ENCODE measurements at regions not wholly inside any gene's neighbourhood (a gene's known extent, or its start where the extent isn't known, plus 50 kb on each side); places are given as distances from the start of the nearest gene placed in this dataset.

DNA sequence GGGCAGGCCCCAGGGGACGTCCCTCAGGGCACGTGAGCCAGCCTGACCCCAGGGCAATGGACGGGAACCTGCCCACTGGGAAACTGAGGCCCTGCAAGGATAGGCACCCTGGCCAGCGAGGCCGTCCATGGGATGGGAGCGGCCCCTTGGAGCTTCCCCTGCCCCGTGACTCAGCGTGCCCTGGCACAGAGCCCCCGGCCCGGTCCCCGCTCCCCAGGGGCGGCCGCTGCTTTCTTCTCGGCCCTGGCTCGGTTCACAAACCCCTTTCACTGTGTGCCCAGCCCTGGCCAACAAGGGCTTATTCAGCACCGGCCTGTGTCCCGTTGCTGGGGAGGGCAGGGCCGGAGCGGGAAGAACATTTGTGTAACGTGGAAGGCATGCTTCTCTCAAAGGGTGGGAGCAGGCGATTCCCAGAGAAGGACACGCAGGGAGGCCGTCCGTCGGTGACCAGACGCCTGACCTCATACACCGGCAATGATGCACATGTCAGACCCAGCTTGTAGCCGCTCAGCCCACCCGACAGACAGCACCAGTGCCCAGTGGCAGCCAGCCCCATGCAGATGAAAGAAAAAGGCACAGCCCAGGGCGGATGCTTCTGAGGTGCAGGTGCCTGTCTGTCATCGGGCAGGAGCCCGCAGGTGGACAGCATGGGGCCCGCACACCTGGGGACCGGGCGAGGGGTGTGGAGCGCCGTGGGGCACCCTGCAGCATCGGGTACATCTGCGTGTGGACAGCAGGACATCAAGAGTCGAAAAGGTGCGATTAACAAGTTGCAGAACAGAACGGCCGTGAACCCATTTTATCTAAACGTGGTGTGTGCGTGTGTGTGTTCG, 94.5 kb downstream of the PDGFA start:
- Histone ChIP-seq H3K4me3 (ENCODE audit: low read length) (no peak overlapping the region), H4K20me1 (ENCODE audit: insufficient read depth, low read depth, low read length) (no peaks in the 10 kb centered on the region), H3K4me2 (ENCODE audit: low read depth, low read length, poor library complexity, severe bottlenecking) (no peak overlapping the region), H3K79me2 (ENCODE audit: low read length) (no peaks in the 10 kb centered on the region), H3K9me2 (replicated peaks; ENCODE audit: insufficient read depth, low read length) (no peaks in the 10 kb centered on the region), H3K9ac (ENCODE audit: low read length) (no peak overlapping the region), H2AFZ (ENCODE audit: low read length) (no peak overlapping the region), H3K4me1 (ENCODE audit: low read length) (no peaks in the 10 kb centered on the region), H3K9me3 (ENCODE audit: low read length) (no peaks in the 10 kb centered on the region), H3K27ac (ENCODE audit: low read length) (no peak overlapping the region), H3K27me3 (ENCODE audit: low read length) (no peaks in the 10 kb centered on the region), H3K36me3 (ENCODE audit: insufficient read depth, low read length) (no peaks in the 10 kb centered on the region)
- no peak for DNase-seq

- DNase-seq = no peak
- H3K9ac ChIP-seq (ENCODE audit: low read length) = no peak overlapping the region
- no peak overlapping the region for H3K4me2 ChIP-seq (ENCODE audit: low read depth, low read length, poor library complexity, severe bottlenecking)
- no peaks in the 10 kb centered on the region for H3K4me1 ChIP-seq (ENCODE audit: low read length)
- H3K27ac ChIP-seq (ENCODE audit: low read length) = no peak overlapping the region
- no peaks in the 10 kb centered on the region for H3K79me2 ChIP-seq (ENCODE audit: low read length)
- H4K20me1 ChIP-seq (ENCODE audit: insufficient read depth, low read depth, low read length) = no peaks in the 10 kb centered on the region
- H3K36me3 ChIP-seq (ENCODE audit: insufficient read depth, low read length) = no peaks in the 10 kb centered on the region
- H3K9me3 ChIP-seq (ENCODE audit: low read length) = no peaks in the 10 kb centered on the region
- H3K27me3 ChIP-seq (ENCODE audit: low read length) = no peaks in the 10 kb centered on the region
- H3K9me2 ChIP-seq (replicated peaks; ENCODE audit: insufficient read depth, low read length) = no peaks in the 10 kb centered on the region
- no peak overlapping the region for H3K4me3 ChIP-seq (ENCODE audit: low read length)
- H2AFZ ChIP-seq (ENCODE audit: low read length) = no peak overlapping the region
Measured at GRCh38 chr7:425794-426188, 93.9 kb downstream of the PDGFA start.

- no peak overlapping the region for H3K4me3 ChIP-seq (ENCODE audit: low read length)
- no peak for DNase-seq
Measured at GRCh38 chr7:426510-426909, 93.1 kb downstream of the PDGFA start.

GRCh38 chr7:427506-428103, 92.0 kb downstream of the PDGFA start:
- Histone ChIP-seq H3K9me3 (ENCODE audit: low read length) (no peaks in the 10 kb centered on the region), H3K4me2 (ENCODE audit: low read depth, low read length, poor library complexity, severe bottlenecking) (no peak overlapping the region), H2AFZ (ENCODE audit: low read length) (no peak overlapping the region), H3K9me2 (replicated peaks; ENCODE audit: insufficient read depth, low read length) (no peaks in the 10 kb centered on the region), H3K27me3 (ENCODE audit: low read length) (no peaks in the 10 kb centered on the region), H3K9ac (ENCODE audit: low read length) (no peak overlapping the region), H4K20me1 (ENCODE audit: insufficient read depth, low read depth, low read length) (no peaks in the 10 kb centered on the region), H3K4me3 (ENCODE audit: low read length) (no peak overlapping the region), H3K4me1 (ENCODE audit: low read length) (no peaks in the 10 kb centered on the region), H3K27ac (ENCODE audit: low read length) (no peak overlapping the region), H3K79me2 (ENCODE audit: low read length) (no peaks in the 10 kb centered on the region), H3K36me3 (ENCODE audit: insufficient read depth, low read length) (no peaks in the 10 kb centered on the region)
- no peak for DNase-seq

More at GRCh38 chr7:426510-426909, 93.1 kb downstream of the PDGFA start:
- no peaks in the 10 kb centered on the region for H3K4me1 ChIP-seq (ENCODE audit: low read length)
- no peak overlapping the region for H3K27ac ChIP-seq (ENCODE audit: low read length)
- no peak overlapping the region for H2AFZ ChIP-seq (ENCODE audit: low read length)
- no peaks in the 10 kb centered on the region for H3K9me2 ChIP-seq (replicated peaks; ENCODE audit: insufficient read depth, low read length)
- H3K27me3 ChIP-seq (ENCODE audit: low read length) = no peaks in the 10 kb centered on the region
- H4K20me1 ChIP-seq (ENCODE audit: insufficient read depth, low read depth, low read length) = no peaks in the 10 kb centered on the region
- H3K9ac ChIP-seq (ENCODE audit: low read length) = no peak overlapping the region
- no peak overlapping the region for H3K4me2 ChIP-seq (ENCODE audit: low read depth, low read length, poor library complexity, severe bottlenecking)
- H3K9me3 ChIP-seq (ENCODE audit: low read length) = no peaks in the 10 kb centered on the region
- H3K36me3 ChIP-seq (ENCODE audit: insufficient read depth, low read length) = no peaks in the 10 kb centered on the region
- H3K79me2 ChIP-seq (ENCODE audit: low read length) = no peaks in the 10 kb centered on the region

GRCh38 chr7:428387-428786, 91.3 kb downstream of the PDGFA start:
- Histone ChIP-seq H3K9ac (ENCODE audit: low read length) (no peak overlapping the region), H3K4me3 (ENCODE audit: low read length) (no peak overlapping the region), H3K9me2 (replicated peaks; ENCODE audit: insufficient read depth, low read length) (no peaks in the 10 kb centered on the region), H3K27ac (ENCODE audit: low read length) (no peak overlapping the region), H3K9me3 (ENCODE audit: low read length) (no peaks in the 10 kb centered on the region), H3K27me3 (ENCODE audit: low read length) (no peaks in the 10 kb centered on the region), H4K20me1 (ENCODE audit: insufficient read depth, low read depth, low read length) (no peaks in the 10 kb centered on the region), H2AFZ (ENCODE audit: low read length) (no peak overlapping the region), H3K79me2 (ENCODE audit: low read length) (no peaks in the 10 kb centered on the region), H3K36me3 (ENCODE audit: insufficient read depth, low read length) (no peaks in the 10 kb centered on the region), H3K4me1 (ENCODE audit: low read length) (no peaks in the 10 kb centered on the region), H3K4me2 (ENCODE audit: low read depth, low read length, poor library complexity, severe bottlenecking) (no peak overlapping the region)
- DNase-seq = no peak

GRCh38 chr7:428927-429827, 90.5 kb downstream of the PDGFA start:
- Histone ChIP-seq H3K36me3 (ENCODE audit: insufficient read depth, low read length) (no peaks in the 10 kb centered on the region), H3K79me2 (ENCODE audit: low read length) (no peaks in the 10 kb centered on the region), H3K9ac (ENCODE audit: low read length) (no peak overlapping the region), H3K9me3 (ENCODE audit: low read length) (no peaks in the 10 kb centered on the region), H3K27me3 (ENCODE audit: low read length) (no peaks in the 10 kb centered on the region), H3K4me3 (ENCODE audit: low read length) (no peak overlapping the region), H2AFZ (ENCODE audit: low read length) (no peak overlapping the region), H3K4me1 (ENCODE audit: low read length) (no peaks in the 10 kb centered on the region), H3K9me2 (replicated peaks; ENCODE audit: insufficient read depth, low read length) (no peaks in the 10 kb centered on the region), H3K4me2 (ENCODE audit: low read depth, low read length, poor library complexity, severe bottlenecking) (no peak overlapping the region), H4K20me1 (ENCODE audit: insufficient read depth, low read depth, low read length) (no peaks in the 10 kb centered on the region), H3K27ac (ENCODE audit: low read length) (no peak overlapping the region)
- no peak for DNase-seq

- no peak overlapping the region for H3K4me3 ChIP-seq (ENCODE audit: low read length)
- H3K4me2 ChIP-seq (ENCODE audit: low read depth, low read length, poor library complexity, severe bottlenecking) = no peak overlapping the region
- no peak overlapping the region for H2AFZ ChIP-seq (ENCODE audit: low read length)
- H3K9ac ChIP-seq (ENCODE audit: low read length) = no peak overlapping the region
- H3K79me2 ChIP-seq (ENCODE audit: low read length) = no peaks in the 10 kb centered on the region
- no peaks in the 10 kb centered on the region for H3K36me3 ChIP-seq (ENCODE audit: insufficient read depth, low read length)
- H3K9me3 ChIP-seq (ENCODE audit: low read length) = no peaks in the 10 kb centered on the region
- no peaks in the 10 kb centered on the region for H3K9me2 ChIP-seq (replicated peaks; ENCODE audit: insufficient read depth, low read length)
- DNase-seq = no peak
- no peaks in the 10 kb centered on the region for H3K27me3 ChIP-seq (ENCODE audit: low read length)
- H3K27ac ChIP-seq (ENCODE audit: low read length) = no peak overlapping the region
- no peaks in the 10 kb centered on the region for H4K20me1 ChIP-seq (ENCODE audit: insufficient read depth, low read depth, low read length)
- no peaks in the 10 kb centered on the region for H3K4me1 ChIP-seq (ENCODE audit: low read length)
Measured at GRCh38 chr7:429828-430180, 89.8 kb downstream of the PDGFA start.

DNA sequence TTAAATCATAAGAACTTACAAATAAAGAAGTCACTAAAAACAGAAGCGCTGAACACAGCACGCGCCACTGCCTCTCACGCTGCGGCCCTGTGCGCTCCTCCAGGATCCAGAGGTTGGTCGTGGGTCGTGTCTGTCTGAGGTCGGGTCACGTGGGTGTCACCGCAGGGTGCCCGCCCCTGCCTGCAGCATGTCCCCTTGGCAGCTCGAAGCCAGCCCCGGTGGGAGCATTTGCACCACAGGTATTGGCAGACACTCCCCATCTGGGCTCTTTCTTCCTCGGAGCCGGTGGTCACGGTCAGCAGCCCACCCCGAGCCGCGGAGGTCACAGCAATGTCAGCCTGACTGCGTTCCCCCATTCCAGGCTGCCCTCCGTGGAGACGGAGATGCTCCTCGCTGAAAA, 88.6 kb downstream of the PDGFA start:
- Histone ChIP-seq H3K9ac (ENCODE audit: low read length) (no peak overlapping the region), H3K27me3 (ENCODE audit: low read length) (no peaks in the 10 kb centered on the region), H3K4me3 (ENCODE audit: low read length) (no peak overlapping the region), H3K9me3 (ENCODE audit: low read length) (no peaks in the 10 kb centered on the region), H2AFZ (ENCODE audit: low read length) (no peak overlapping the region), H3K36me3 (ENCODE audit: insufficient read depth, low read length) (no peaks in the 10 kb centered on the region), H3K79me2 (ENCODE audit: low read length) (no peaks in the 10 kb centered on the region), H3K4me1 (ENCODE audit: low read length) (no peaks in the 10 kb centered on the region), H4K20me1 (ENCODE audit: insufficient read depth, low read depth, low read length) (no peaks in the 10 kb centered on the region), H3K4me2 (ENCODE audit: low read depth, low read length, poor library complexity, severe bottlenecking) (no peak overlapping the region), H3K27ac (ENCODE audit: low read length) (no peak overlapping the region), H3K9me2 (replicated peaks; ENCODE audit: insufficient read depth, low read length) (no peaks in the 10 kb centered on the region)
- no peak for DNase-seq
